SJCRH30 (cell line): ENCODE measurements at regions not wholly inside any gene's neighbourhood (a gene's known extent, or its start where the extent isn't known, plus 50 kb on each side); places are given as distances from the start of the nearest gene placed in this dataset.
"Not testable (repeated sequence)": the region's sequence is repeated elsewhere in the genome, so short reads cannot be mapped to it uniquely, and the experiment has no call there.

ENCODE experiments used
- DNase-seq, 2 experiments: peaks; one replicate each; pipeline ENCODE4 v3.0.0-alpha.2; 2015 to 2020
- H3K27ac ChIP-seq: fragments of 250-450 bp; sonication (Bioruptor Pico); 2 replicates; pipeline ENCODE4 v1.5.1; 2020; ENCODE audit warnings: mild to moderate bottlenecking, moderate library complexity
- H3K27me3 ChIP-seq: fragments of 250-450 bp; sonication (Bioruptor Pico); 2 replicates; pipeline ENCODE4 v1.5.1; 2020; ENCODE audit warnings: mild to moderate bottlenecking, moderate library complexity
- H3K36me3 ChIP-seq: fragments of 250-450 bp; sonication (Bioruptor Pico); 2 replicates; pipeline ENCODE4 v1.5.1; 2020; ENCODE audit warnings: mild to moderate bottlenecking, moderate library complexity
- H3K4me1 ChIP-seq: fragments of 250-450 bp; sonication (Bioruptor Pico); 2 replicates; pipeline ENCODE4 v1.5.1; 2020; ENCODE audit warnings: mild to moderate bottlenecking, moderate library complexity
- H3K4me3 ChIP-seq: fragments of 250-450 bp; sonication (Bioruptor Pico); 2 replicates; pipeline ENCODE4 v1.5.1; 2020; ENCODE audit warnings: mild to moderate bottlenecking, moderate library complexity
- H3K9me3 ChIP-seq: fragments of 250-450 bp; sonication (Bioruptor Pico); replicated peaks from 2 replicates; pipeline ENCODE4 v1.5.1; 2020; ENCODE audit warnings: mild to moderate bottlenecking, moderate library complexity

- Histone ChIP-seq H3K36me3 (no peaks in the 10 kb centered on the region), H3K9me3 (no peaks in the 10 kb centered on the region), H3K4me3 (no peak overlapping the region), H3K4me1 (no peaks in the 10 kb centered on the region), H3K27ac (no peak overlapping the region), H3K27me3 (peaks cover 14% of the 10 kb centered on the region; the same call in 1 of the 2 replicates)
- no peak for DNase-seq
Observed at GRCh38 chr21:39004634-39005501, 178.4 kb downstream of the PSMG1 start.

- DNase-seq: no peak
- H3K36me3 ChIP-seq: no peaks in the 10 kb centered on the region
- no peaks in the 10 kb centered on the region for H3K4me1 ChIP-seq
- H3K27ac ChIP-seq: no peak overlapping the region
- no peak overlapping the region for H3K4me3 ChIP-seq
- H3K9me3 ChIP-seq: no peaks in the 10 kb centered on the region
- peaks cover 14% of the 10 kb centered on the region; the same call in 1 of the 2 replicates for H3K27me3 ChIP-seq
Observed at GRCh38 chr21:39003982-39004633, 179.1 kb downstream of the PSMG1 start.

- DNase-seq: no peak
- H3K4me3 ChIP-seq: no peak overlapping the region
- no peaks in the 10 kb centered on the region for H3K9me3 ChIP-seq
- peaks cover under 1% of the 10 kb centered on the region; the same call in 1 of the 2 replicates for H3K27me3 ChIP-seq
- no peaks in the 10 kb centered on the region for H3K36me3 ChIP-seq
- H3K4me1 ChIP-seq: no peaks in the 10 kb centered on the region
- no peak overlapping the region for H3K27ac ChIP-seq
Observed at GRCh38 chr21:39001341-39001740, 181.9 kb downstream of the PSMG1 start.

GRCh38 chr21:39000496-39000895, 182.8 kb downstream of the PSMG1 start:
- H3K27ac ChIP-seq: no peak overlapping the region
- H3K27me3 ChIP-seq: no peaks in the 10 kb centered on the region
- no peaks in the 10 kb centered on the region for H3K9me3 ChIP-seq
- H3K36me3 ChIP-seq: no peaks in the 10 kb centered on the region
- H3K4me1 ChIP-seq: no peaks in the 10 kb centered on the region
- DNase-seq: no peak
- no peak overlapping the region for H3K4me3 ChIP-seq

GRCh38 chr21:38999161-38999560, 184.1 kb downstream of the PSMG1 start:
- no peak overlapping the region for H3K4me3 ChIP-seq
- no peaks in the 10 kb centered on the region for H3K9me3 ChIP-seq
- no peaks in the 10 kb centered on the region for H3K36me3 ChIP-seq
- no peak for DNase-seq
- H3K27ac ChIP-seq: no peak overlapping the region
- no peaks in the 10 kb centered on the region for H3K4me1 ChIP-seq
- no peaks in the 10 kb centered on the region for H3K27me3 ChIP-seq

GRCh38 chr21:38998281-38998680, 185.0 kb downstream of the PSMG1 start:
- H3K27me3 ChIP-seq, H3K27ac ChIP-seq, H3K9me3 ChIP-seq, H3K4me1 ChIP-seq, DNase-seq, H3K4me3 ChIP-seq, H3K36me3 ChIP-seq: not testable (repeated sequence)

- not testable (repeated sequence) for H3K36me3 ChIP-seq, H3K9me3 ChIP-seq, H3K27me3 ChIP-seq, DNase-seq, H3K4me3 ChIP-seq, H3K27ac ChIP-seq
- peaks cover 11% of the 10 kb centered on the region for H3K4me1 ChIP-seq
Observed at GRCh38 chr21:38997843-38998175, 185.4 kb downstream of the PSMG1 start.

- no peak overlapping the region for H3K4me3 ChIP-seq
- no peaks in the 10 kb centered on the region for H3K9me3 ChIP-seq
- no peak overlapping the region for H3K27ac ChIP-seq
- no peak for DNase-seq
- H3K27me3 ChIP-seq: no peaks in the 10 kb centered on the region
- H3K4me1 ChIP-seq: peaks cover 11% of the 10 kb centered on the region
- no peaks in the 10 kb centered on the region for H3K36me3 ChIP-seq
Observed at GRCh38 chr21:38997051-38997842, 186.0 kb downstream of the PSMG1 start.

GRCh38 chr21:38996355-38996754, 186.9 kb downstream of the PSMG1 start:
- H3K9me3 ChIP-seq: no peaks in the 10 kb centered on the region

GRCh38 chr21:38995731-38996130, 187.5 kb downstream of the PSMG1 start:
- Histone ChIP-seq H3K36me3 (no peaks in the 10 kb centered on the region), H3K27me3 (peaks cover 2% of the 10 kb centered on the region; the same call in 1 of the 2 replicates), H3K9me3 (no peaks in the 10 kb centered on the region), H3K4me3 (no peak overlapping the region), H3K27ac (no peak overlapping the region), H3K4me1 (peaks cover 12% of the 10 kb centered on the region)
- no peak for DNase-seq

More at GRCh38 chr21:38996355-38996754, 186.9 kb downstream of the PSMG1 start:
- peaks cover 11% of the 10 kb centered on the region for H3K4me1 ChIP-seq
- DNase-seq: no peak
- no peaks in the 10 kb centered on the region for H3K36me3 ChIP-seq
- no peak overlapping the region for H3K4me3 ChIP-seq
- no peak overlapping the region for H3K27ac ChIP-seq
- H3K27me3 ChIP-seq: no peaks in the 10 kb centered on the region

- Histone ChIP-seq H3K27ac (no peak overlapping the region), H3K36me3 (no peaks in the 10 kb centered on the region), H3K27me3 (peaks cover 6% of the 10 kb centered on the region; the same call in 1 of the 2 replicates), H3K9me3 (no peaks in the 10 kb centered on the region), H3K4me3 (no peak overlapping the region), H3K4me1 (peaks cover 17% of the 10 kb centered on the region)
- no peak for DNase-seq
Observed at GRCh38 chr21:38995071-38995669, 188.1 kb downstream of the PSMG1 start.

GRCh38 chr21:38994042-38994441, 188.3 kb downstream of the ETS2 start:
- peaks cover 19% of the 10 kb centered on the region for H3K4me1 ChIP-seq

GRCh38 chr21:38993561-38993960, 187.8 kb downstream of the ETS2 start:
- peak; percentile 36 to 48 for DNase-seq
- H3K4me1 ChIP-seq: peaks cover 22% of the 10 kb centered on the region
- H3K27ac ChIP-seq: no peak overlapping the region

More at GRCh38 chr21:38994042-38994441, 188.3 kb downstream of the ETS2 start:
- no peak overlapping the region for H3K27ac ChIP-seq
- no peaks in the 10 kb centered on the region for H3K36me3 ChIP-seq
- H3K9me3 ChIP-seq: no peaks in the 10 kb centered on the region
- no peak for DNase-seq
- no peak overlapping the region for H3K4me3 ChIP-seq
- H3K27me3 ChIP-seq: peaks cover 8% of the 10 kb centered on the region; the same call in 1 of the 2 replicates

GRCh38 chr21:38992737-38993136, 187.0 kb downstream of the ETS2 start:
- no peak for DNase-seq
- H3K27me3 ChIP-seq: peaks cover 12% of the 10 kb centered on the region; the same call in 1 of the 2 replicates
- H3K4me1 ChIP-seq: peaks cover 28% of the 10 kb centered on the region
- no peaks in the 10 kb centered on the region for H3K9me3 ChIP-seq
- no peak overlapping the region for H3K4me3 ChIP-seq
- no peaks in the 10 kb centered on the region for H3K36me3 ChIP-seq
- H3K27ac ChIP-seq: no peak overlapping the region

More at GRCh38 chr21:38993561-38993960, 187.8 kb downstream of the ETS2 start:
- Histone ChIP-seq H3K4me3 (no peak overlapping the region), H3K36me3 (no peaks in the 10 kb centered on the region), H3K9me3 (no peaks in the 10 kb centered on the region), H3K27me3 (peaks cover 10% of the 10 kb centered on the region; the same call in 1 of the 2 replicates)
